ENCODE measurements at regions not wholly inside any gene's neighbourhood (a gene's known extent, or its start where the extent isn't known, plus 50 kb on each side); places are given as distances from the start of the nearest gene placed in this dataset.
A peak's percentile ranks its signal among the peaks of the same experiment; 100 is the strongest.

DNA sequence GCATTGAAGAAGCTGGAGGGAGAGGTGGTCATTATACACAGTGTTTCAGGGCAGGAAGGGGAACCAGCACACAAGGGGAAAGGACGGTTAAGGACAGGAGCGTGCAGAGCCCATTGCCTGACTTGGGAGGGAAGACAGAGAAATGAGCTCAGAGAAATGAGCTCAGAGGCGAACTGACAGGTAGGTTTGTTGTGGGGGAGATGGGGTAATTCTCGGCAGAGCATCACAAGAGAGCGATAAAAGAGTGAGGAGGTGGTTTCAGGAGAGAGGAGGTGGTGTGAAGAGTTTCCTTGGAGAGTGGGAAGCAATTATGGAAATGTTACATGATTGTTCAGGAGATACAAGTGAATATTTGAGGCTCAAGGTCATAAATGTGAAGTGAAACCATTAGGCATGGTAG lies 61.0 kb downstream of the MRGPRX1 start:
- H3K27me3 ChIP-seq (ENCODE audit: control insufficient read depth, insufficient read depth, low read length, poor library complexity, severe bottlenecking), result peaks cover 56% of the 10 kb centered on the region
- H3K36me3 ChIP-seq (ENCODE audit: control insufficient read depth, insufficient read depth, low read length), result no peaks in the 10 kb centered on the region
- no peak for DNase-seq
- Mint-ChIP-seq H3K4me3 (no peak overlapping the region), H3K27me3 (ENCODE audit: insufficient read depth) (peaks cover 52% of the 10 kb centered on the region), H3K27ac (no peak overlapping the region), H3K9me3 (no peaks in the 10 kb centered on the region), H3K36me3 (ENCODE audit: low read depth) (no peaks in the 10 kb centered on the region), H3K4me1 (peaks cover 6% of the 10 kb centered on the region)
- no peak overlapping the region for H3K27ac ChIP-seq (ENCODE audit: low read depth, low read length)
- H3K9me3 ChIP-seq (ENCODE audit: control insufficient read depth, low read length), result no peaks in the 10 kb centered on the region
- no peak overlapping the region for H3K9ac ChIP-seq (ENCODE audit: extremely low read depth, low read length, poor library complexity, severe bottlenecking)
- no peaks in the 10 kb centered on the region for H3K4me1 ChIP-seq (ENCODE audit: control insufficient read depth, insufficient read depth, low read length)
- TF ChIP-seq CTCF (conservative IDR thresholded peaks at IDR 0.05), result no peak
- WGBS, 2 experiments (ENCODE audit: insufficient coverage in 1 of 2, insufficient read length in 1 of 2), result 82 to 91% methylated on average over 5 of the region's 5 CpGs
- H3K4me3 ChIP-seq (ENCODE audit: low read length), result no peak overlapping the region

GRCh38 chr11:18865951-18866350 lies 73.3 kb downstream of the MRGPRX1 start:
- H3K9me3 ChIP-seq (ENCODE audit: control insufficient read depth, low read length), result no peaks in the 10 kb centered on the region
- no peak overlapping the region for H3K4me3 ChIP-seq (ENCODE audit: low read length)
- peaks cover 8% of the 10 kb centered on the region for H3K27me3 ChIP-seq (ENCODE audit: control insufficient read depth, insufficient read depth, low read length, poor library complexity, severe bottlenecking)
- Mint-ChIP-seq H3K27ac (no peak overlapping the region), H3K4me1 (peaks cover 5% of the 10 kb centered on the region), H3K27me3 (ENCODE audit: insufficient read depth) (peaks cover 30% of the 10 kb centered on the region), H3K4me3 (no peak overlapping the region), H3K36me3 (ENCODE audit: low read depth) (no peaks in the 10 kb centered on the region), H3K9me3 (no peaks in the 10 kb centered on the region)
- WGBS, 2 experiments (ENCODE audit: insufficient coverage in 1 of 2, insufficient read length in 1 of 2), result 61 to 64% methylated on average over 2 of the region's 2 CpGs
- no peak overlapping the region for H3K27ac ChIP-seq (ENCODE audit: low read depth, low read length)
- H3K36me3 ChIP-seq (ENCODE audit: control insufficient read depth, insufficient read depth, low read length), result no peaks in the 10 kb centered on the region
- DNase-seq, result peak; percentile 81
- TF ChIP-seq CTCF (conservative IDR thresholded peaks at IDR 0.05), result no peak
- no peak overlapping the region for H3K9ac ChIP-seq (ENCODE audit: extremely low read depth, low read length, poor library complexity, severe bottlenecking)
- no peaks in the 10 kb centered on the region for H3K4me1 ChIP-seq (ENCODE audit: control insufficient read depth, insufficient read depth, low read length)

DNA sequence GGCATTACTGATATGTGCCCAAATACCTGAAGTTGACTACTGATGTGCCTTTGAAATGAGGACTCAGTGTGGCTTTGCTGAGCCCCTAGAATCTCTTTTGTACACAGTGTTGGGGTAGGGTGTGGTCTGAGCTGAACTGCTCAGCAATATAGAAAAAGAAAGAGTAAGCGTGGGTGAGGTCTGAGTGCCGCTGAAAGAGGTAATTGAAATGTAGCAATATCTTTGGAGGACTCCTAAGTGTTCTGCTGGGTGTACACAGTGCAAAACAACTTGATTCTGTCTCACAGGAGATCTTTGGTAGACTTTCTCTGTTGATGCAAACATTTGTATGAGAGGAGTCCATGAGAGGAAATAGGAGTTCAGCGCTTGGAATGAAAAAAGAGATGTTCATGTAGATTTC lies 73.7 kb upstream of the PTPN5 start:
- WGBS, 2 experiments (ENCODE audit: insufficient coverage in 1 of 2, insufficient read length in 1 of 2), result 94 to 95% methylated on average over 2 to 3 of the region's 3 CpGs

More for the DNA sequence above, 73.7 kb upstream of the PTPN5 start:
- H3K9ac ChIP-seq (ENCODE audit: extremely low read depth, low read length, poor library complexity, severe bottlenecking), result no peak overlapping the region
- H3K27me3 ChIP-seq (ENCODE audit: control insufficient read depth, insufficient read depth, low read length, poor library complexity, severe bottlenecking), result peaks cover 8% of the 10 kb centered on the region
- no peak overlapping the region for H3K27ac ChIP-seq (ENCODE audit: low read depth, low read length)
- Mint-ChIP-seq H3K9me3 (no peaks in the 10 kb centered on the region), H3K27me3 (ENCODE audit: insufficient read depth) (peaks cover 29% of the 10 kb centered on the region), H3K36me3 (ENCODE audit: low read depth) (no peaks in the 10 kb centered on the region), H3K4me3 (no peak overlapping the region), H3K4me1 (peaks cover 5% of the 10 kb centered on the region), H3K27ac (no peak overlapping the region)
- no peak for DNase-seq
- no peaks in the 10 kb centered on the region for H3K4me1 ChIP-seq (ENCODE audit: control insufficient read depth, insufficient read depth, low read length)
- H3K4me3 ChIP-seq (ENCODE audit: low read length), result no peak overlapping the region
- H3K9me3 ChIP-seq (ENCODE audit: control insufficient read depth, low read length), result no peaks in the 10 kb centered on the region
- TF ChIP-seq CTCF (conservative IDR thresholded peaks at IDR 0.05), result no peak
- H3K36me3 ChIP-seq (ENCODE audit: control insufficient read depth, insufficient read depth, low read length), result no peaks in the 10 kb centered on the region

Data from endodermal cell (in vitro differentiated cells).